Upper lobe of right lung (tissue), 1 donor: ENCODE measurements at regions not wholly inside any gene's neighbourhood (a gene's known extent, or its start where the extent isn't known, plus 50 kb on each side); places are given as distances from the start of the nearest gene placed in this dataset.

Experiments used
- ATAC-seq: fragments of 200-7000 bp; cut with Tn5 transposase; one replicate; pipeline ENCODE4 v1.9.1; 2020; ENCODE audit warnings: mild to moderate bottlenecking, moderate library complexity
- DNase-seq: peaks from one replicate; pipeline ENCODE4 v3.0.0-alpha.2; 2020
- H3K27ac ChIP-seq: fragments of 200-600 bp; one replicate; pipeline ENCODE4 v1.8.0; 2022
- H3K27me3 ChIP-seq: fragments of 200-600 bp; one replicate; pipeline ENCODE4 v1.8.0; 2022; ENCODE audit warnings: mild to moderate bottlenecking
- H3K36me3 ChIP-seq: fragments of 200-600 bp; one replicate; pipeline ENCODE4 v1.8.0; 2022
- H3K4me1 ChIP-seq: fragments of 200-600 bp; one replicate; pipeline ENCODE4 v1.8.0; 2022
- H3K4me3 ChIP-seq: fragments of 200-600 bp; one replicate; pipeline ENCODE4 v1.8.0; 2022; ENCODE audit warnings: mild to moderate bottlenecking
- H3K9me3 ChIP-seq: fragments of 200-600 bp; one replicate; pipeline ENCODE4 v1.8.0; 2022
- intact Hi-C: fragments of 100-400 bp; cut with DNase I; formaldehyde crosslinking; loops from one replicate; pipeline ENCODE4 v1.11.0; 2022
- TF ChIP-seq, protein P1 (sequence below): fragments of 200-600 bp; IDR thresholded peaks from one replicate; pipeline ENCODE4 v1.8.0; 2022; ENCODE audit warnings: antibody characterized with exemption
- donor health status: DM: no; HTN: yes; CAD: no; lungs with severe emphysema.

DNA sequence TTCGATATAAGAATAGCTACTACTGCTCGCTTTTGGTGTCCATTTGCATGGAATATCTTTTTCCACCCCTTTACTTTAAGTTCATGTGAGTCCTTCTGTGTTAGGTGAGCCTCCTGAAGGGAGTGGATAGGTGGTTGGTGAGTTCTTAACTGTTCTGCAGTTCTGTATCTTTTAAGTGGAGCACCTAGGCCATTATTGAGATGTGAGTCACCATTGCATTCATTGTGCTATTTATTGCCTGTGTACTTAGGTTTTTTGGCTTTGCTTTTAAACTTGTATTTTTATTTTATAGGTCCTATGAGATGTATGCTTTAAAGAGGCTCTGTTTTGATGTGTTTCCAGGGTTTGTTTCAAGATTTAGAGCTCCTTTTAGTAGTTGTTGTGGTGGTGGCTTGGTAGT is 1430.8 kb downstream of the REEP3 start:
- TF ChIP-seq, protein P1, sequence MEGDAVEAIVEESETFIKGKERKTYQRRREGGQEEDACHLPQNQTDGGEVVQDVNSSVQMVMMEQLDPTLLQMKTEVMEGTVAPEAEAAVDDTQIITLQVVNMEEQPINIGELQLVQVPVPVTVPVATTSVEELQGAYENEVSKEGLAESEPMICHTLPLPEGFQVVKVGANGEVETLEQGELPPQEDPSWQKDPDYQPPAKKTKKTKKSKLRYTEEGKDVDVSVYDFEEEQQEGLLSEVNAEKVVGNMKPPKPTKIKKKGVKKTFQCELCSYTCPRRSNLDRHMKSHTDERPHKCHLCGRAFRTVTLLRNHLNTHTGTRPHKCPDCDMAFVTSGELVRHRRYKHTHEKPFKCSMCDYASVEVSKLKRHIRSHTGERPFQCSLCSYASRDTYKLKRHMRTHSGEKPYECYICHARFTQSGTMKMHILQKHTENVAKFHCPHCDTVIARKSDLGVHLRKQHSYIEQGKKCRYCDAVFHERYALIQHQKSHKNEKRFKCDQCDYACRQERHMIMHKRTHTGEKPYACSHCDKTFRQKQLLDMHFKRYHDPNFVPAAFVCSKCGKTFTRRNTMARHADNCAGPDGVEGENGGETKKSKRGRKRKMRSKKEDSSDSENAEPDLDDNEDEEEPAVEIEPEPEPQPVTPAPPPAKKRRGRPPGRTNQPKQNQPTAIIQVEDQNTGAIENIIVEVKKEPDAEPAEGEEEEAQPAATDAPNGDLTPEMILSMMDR, result no peak
- H3K27me3 ChIP-seq, result no peaks in the 10 kb centered on the region
- H3K9me3 ChIP-seq, result no peaks in the 10 kb centered on the region
- intact Hi-C loops, result no loop called here
- no peak overlapping the region for H3K27ac ChIP-seq
- no peaks in the 10 kb centered on the region for H3K4me1 ChIP-seq
- ATAC-seq, result no peak
- DNase-seq, result no peak
- no peak overlapping the region for H3K4me3 ChIP-seq
- no peaks in the 10 kb centered on the region for H3K36me3 ChIP-seq

DNA sequence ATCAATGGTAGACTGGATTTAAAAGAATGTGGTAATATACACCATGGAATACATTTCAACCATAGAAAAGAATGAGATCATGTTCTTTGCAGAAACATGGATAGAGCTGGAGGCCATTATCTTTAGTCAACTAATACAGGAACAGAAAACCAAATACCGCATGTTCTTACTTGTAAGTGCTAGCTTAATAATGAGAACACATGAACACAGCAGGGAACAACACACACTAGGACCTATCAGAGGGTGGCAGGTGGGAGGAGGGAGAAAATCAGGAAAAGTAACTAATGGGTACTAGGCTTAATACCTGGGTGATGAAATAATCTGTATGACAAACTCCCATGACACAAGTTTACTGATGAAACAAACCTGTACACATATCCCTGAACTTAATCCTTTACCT is 1435.2 kb downstream of the REEP3 start:
- intact Hi-C loops, result no loop called here
- DNase-seq (no peak), ATAC-seq (no peak)
- TF ChIP-seq, protein P1, result no peak
- H3K27ac ChIP-seq, result no peak overlapping the region
- H3K9me3 ChIP-seq, result no peaks in the 10 kb centered on the region
- no peaks in the 10 kb centered on the region for H3K27me3 ChIP-seq
- H3K4me1 ChIP-seq, result no peaks in the 10 kb centered on the region
- H3K36me3 ChIP-seq, result no peaks in the 10 kb centered on the region
- H3K4me3 ChIP-seq, result no peak overlapping the region

DNA sequence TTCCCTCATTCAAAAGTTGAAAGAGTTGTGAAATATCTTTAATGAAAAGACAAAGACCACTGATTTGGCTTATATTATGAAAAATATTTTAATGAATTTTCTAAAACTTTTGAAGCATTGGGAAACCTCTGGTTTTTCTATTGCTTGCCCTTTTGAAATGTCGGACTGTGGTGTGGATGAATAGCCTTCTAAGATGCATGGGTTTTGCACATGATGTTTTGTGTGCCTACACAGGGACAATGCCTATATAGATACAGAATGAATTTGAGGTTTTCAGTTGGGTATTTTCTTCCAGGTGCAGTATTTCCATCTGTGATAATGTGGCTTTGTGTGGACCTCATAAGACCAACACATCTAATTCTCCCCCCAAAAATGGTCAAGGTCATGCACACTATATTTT is 1437.9 kb downstream of the REEP3 start:
- no peaks in the 10 kb centered on the region for H3K4me1 ChIP-seq
- H3K4me3 ChIP-seq, result no peak overlapping the region
- intact Hi-C loops, result no loop called here
- ATAC-seq (no peak), DNase-seq (no peak)
- TF ChIP-seq, protein P1, result no peak
- no peaks in the 10 kb centered on the region for H3K9me3 ChIP-seq
- no peak overlapping the region for H3K27ac ChIP-seq
- no peaks in the 10 kb centered on the region for H3K27me3 ChIP-seq
- no peaks in the 10 kb centered on the region for H3K36me3 ChIP-seq

DNA sequence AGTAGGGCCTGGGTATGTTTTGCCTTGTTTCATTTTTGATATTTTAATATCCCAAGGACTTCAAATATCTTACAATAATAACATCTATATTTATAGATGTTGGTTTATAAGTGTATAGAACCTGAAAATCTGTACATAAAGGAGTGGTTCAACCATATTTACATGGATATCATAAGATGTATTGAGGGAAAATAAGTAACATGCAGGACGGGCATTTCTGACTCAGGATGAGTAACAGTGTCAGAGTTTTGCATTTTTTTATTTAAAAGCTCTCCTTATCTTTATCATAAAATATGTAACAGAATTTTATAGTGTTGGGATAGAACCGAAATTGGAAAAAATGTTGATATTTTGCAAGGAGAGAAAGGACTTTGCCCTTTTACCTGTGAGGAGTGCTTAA is 1438.7 kb downstream of the REEP3 start:
- intact Hi-C loops, result no loop called here
- no peaks in the 10 kb centered on the region for H3K4me1 ChIP-seq
- ATAC-seq, result no peak
- no peak overlapping the region for H3K4me3 ChIP-seq
- H3K27me3 ChIP-seq, result no peaks in the 10 kb centered on the region
- no peaks in the 10 kb centered on the region for H3K9me3 ChIP-seq
- TF ChIP-seq, protein P1, result no peak
- no peaks in the 10 kb centered on the region for H3K36me3 ChIP-seq
- H3K27ac ChIP-seq, result no peak overlapping the region
- DNase-seq, result no peak

DNA sequence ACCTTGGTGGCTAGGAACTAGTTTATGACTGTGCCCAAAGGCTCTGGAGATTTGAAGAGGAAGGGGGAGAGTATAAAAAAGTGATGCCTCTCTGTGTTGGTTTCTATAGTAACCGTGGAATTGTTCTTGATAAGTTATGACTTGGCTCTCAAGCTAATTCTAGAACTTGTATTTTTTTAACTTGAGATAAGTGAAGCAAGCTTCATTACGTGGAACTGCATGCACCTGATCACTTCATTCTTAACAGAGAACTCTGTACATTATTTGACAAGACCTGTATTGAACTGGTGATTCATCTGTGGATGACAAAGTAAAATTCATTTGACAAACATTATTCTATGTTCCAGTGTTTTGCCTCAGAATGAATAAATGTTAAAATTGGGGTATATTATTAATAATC is 1452.2 kb downstream of the REEP3 start:
- H3K9me3 ChIP-seq, result no peaks in the 10 kb centered on the region
- H3K36me3 ChIP-seq, result no peaks in the 10 kb centered on the region
- ATAC-seq (no peak), DNase-seq (no peak)
- intact Hi-C loops, result no loop called here
- no peak overlapping the region for H3K27ac ChIP-seq
- H3K27me3 ChIP-seq, result no peaks in the 10 kb centered on the region
- H3K4me3 ChIP-seq, result no peak overlapping the region
- TF ChIP-seq, protein P1, result no peak
- H3K4me1 ChIP-seq, result no peaks in the 10 kb centered on the region

DNA sequence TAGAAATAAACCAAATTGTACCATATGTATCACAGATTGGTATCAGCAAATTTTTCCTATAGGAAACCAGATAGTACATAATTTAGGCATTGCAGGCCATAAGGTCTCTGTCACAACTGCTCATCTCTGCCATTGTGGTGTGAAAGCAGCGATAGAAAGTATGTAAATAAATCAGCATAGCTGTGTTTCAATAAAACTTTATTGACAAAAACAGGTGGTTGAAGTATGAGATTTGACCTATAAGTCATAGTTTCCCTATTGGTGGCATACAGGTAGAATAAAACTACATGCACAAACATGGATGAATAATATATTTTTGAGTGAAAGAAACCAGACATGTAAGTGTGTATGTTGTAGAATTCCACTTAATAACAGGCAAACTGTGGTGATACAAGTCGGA is 1454.9 kb downstream of the REEP3 start:
- Histone ChIP-seq H3K4me3 (no peak overlapping the region), H3K27ac (no peak overlapping the region), H3K4me1 (no peaks in the 10 kb centered on the region), H3K9me3 (no peaks in the 10 kb centered on the region), H3K27me3 (no peaks in the 10 kb centered on the region), H3K36me3 (no peaks in the 10 kb centered on the region)
- DNase-seq, result no peak
- TF ChIP-seq, protein P1, result no peak
- ATAC-seq, result no peak
- intact Hi-C loops, result no loop called here
